Muscle of leg (tissue), 3 donors: ENCODE measurements at regions not wholly inside any gene's neighbourhood (a gene's known extent, or its start where the extent isn't known, plus 50 kb on each side); places are given as distances from the start of the nearest gene placed in this dataset.
A peak's percentile ranks its signal among the peaks of the same experiment; 100 is the strongest.

Experiments used
- DNase-seq: peaks from one replicate; pipeline ENCODE4 v3.0.0; 2013
- H3K27ac ChIP-seq: one replicate; pipeline ENCODE4 v1.5.1; 2013; ENCODE audit warnings: mild to moderate bottlenecking, low read length, control low read depth
- H3K27me3 ChIP-seq: one replicate; pipeline ENCODE4 v1.6.1; 2013; ENCODE audit warnings: low read length; ENCODE audit not compliant: control insufficient read depth, insufficient read depth
- H3K36me3 ChIP-seq: one replicate; pipeline ENCODE4 v1.6.1; 2013; ENCODE audit warnings: low read length; ENCODE audit not compliant: control insufficient read depth, insufficient read depth
- H3K4me1 ChIP-seq: one replicate; pipeline ENCODE4 v1.6.1; 2013; ENCODE audit warnings: low read length; ENCODE audit not compliant: control insufficient read depth, insufficient read depth
- H3K4me3 ChIP-seq: one replicate; pipeline ENCODE4 v1.5.1; 2013; ENCODE audit warnings: low read length, control low read depth
- H3K9me3 ChIP-seq: replicated peaks from 2 replicates; pipeline ENCODE4 v1.6.1; 2013; ENCODE audit warnings: low read depth, low read length; ENCODE audit not compliant: control insufficient read depth
- WGBS: methylation state at CpG from one replicate; pipeline ENCODE4 v1.1.5; 2013; ENCODE audit warnings: missing lambda C conversion rate; ENCODE audit not compliant: insufficient coverage; 5-methylcytosine and 5-hydroxymethylcytosine counted together

- Histone ChIP-seq H3K27ac (no peak overlapping the region), H3K36me3 (no peaks in the 10 kb centered on the region), H3K27me3 (no peaks in the 10 kb centered on the region), H3K9me3 (no peaks in the 10 kb centered on the region), H3K4me1 (no peaks in the 10 kb centered on the region), H3K4me3 (no peak overlapping the region)
- DNase-seq, result no peak
Observed at GRCh38 chr4:24197955-24198354, 308.1 kb upstream of the PPARGC1A start.

- no peaks in the 10 kb centered on the region for H3K27me3 ChIP-seq
- no peak overlapping the region for H3K4me3 ChIP-seq
- H3K27ac ChIP-seq, result no peak overlapping the region
- peaks cover 3% of the 10 kb centered on the region for H3K4me1 ChIP-seq
- 83% methylated on average over 1 of the region's 1 CpG for WGBS
- H3K9me3 ChIP-seq, result no peaks in the 10 kb centered on the region
- no peaks in the 10 kb centered on the region for H3K36me3 ChIP-seq
- DNase-seq, result no peak
Observed at GRCh38 chr4:24196785-24197184, 306.9 kb upstream of the PPARGC1A start.

GRCh38 chr4:24195991-24196736 is 306.3 kb upstream of the PPARGC1A start:
- Histone ChIP-seq H3K4me3 (no peak overlapping the region), H3K4me1 (peaks cover 9% of the 10 kb centered on the region), H3K9me3 (no peaks in the 10 kb centered on the region), H3K27me3 (no peaks in the 10 kb centered on the region), H3K36me3 (no peaks in the 10 kb centered on the region), H3K27ac (no peak overlapping the region)
- no peak for DNase-seq
- 71% methylated on average over 1 of the region's 3 CpGs for WGBS

GRCh38 chr4:24192018-24192641 is 302.3 kb upstream of the PPARGC1A start:
- Histone ChIP-seq H3K27me3 (no peaks in the 10 kb centered on the region), H3K4me1 (peaks cover 19% of the 10 kb centered on the region), H3K27ac (peak overlapping the region; percentile 68), H3K4me3 (no peak overlapping the region), H3K9me3 (no peaks in the 10 kb centered on the region), H3K36me3 (no peaks in the 10 kb centered on the region)
- no peak for DNase-seq
- no CpG with 5 or more reads among the region's 6 CpGs for WGBS

GRCh38 chr4:24190761-24191695 is 301.2 kb upstream of the PPARGC1A start:
- Histone ChIP-seq H3K27me3 (no peaks in the 10 kb centered on the region), H3K4me1 (peaks cover 19% of the 10 kb centered on the region), H3K9me3 (no peaks in the 10 kb centered on the region), H3K4me3 (no peak overlapping the region), H3K36me3 (no peaks in the 10 kb centered on the region), H3K27ac (peak overlapping the region; percentile 68)
- peak; percentile 87 for DNase-seq
- 31% methylated on average over 7 of the region's 13 CpGs for WGBS

GRCh38 chr4:24188459-24188858 is 298.6 kb upstream of the PPARGC1A start:
- DNase-seq, result no peak
- H3K27ac ChIP-seq, result no peak overlapping the region
- H3K4me1 ChIP-seq, result peaks cover 19% of the 10 kb centered on the region
- WGBS, result no CpG with 5 or more reads among the region's 1 CpG
- no peak overlapping the region for H3K4me3 ChIP-seq
- no peaks in the 10 kb centered on the region for H3K27me3 ChIP-seq
- H3K9me3 ChIP-seq, result no peaks in the 10 kb centered on the region
- no peaks in the 10 kb centered on the region for H3K36me3 ChIP-seq

- H3K27me3 ChIP-seq, result no peaks in the 10 kb centered on the region
- no peak overlapping the region for H3K27ac ChIP-seq
- H3K4me1 ChIP-seq, result peaks cover 13% of the 10 kb centered on the region
- DNase-seq, result no peak
- no peak overlapping the region for H3K4me3 ChIP-seq
- WGBS, result 100% methylated on average over 4 of the region's 5 CpGs
- H3K36me3 ChIP-seq, result no peaks in the 10 kb centered on the region
- no peaks in the 10 kb centered on the region for H3K9me3 ChIP-seq
Observed at GRCh38 chr4:24186466-24186865, 296.6 kb upstream of the PPARGC1A start.

GRCh38 chr4:24181005-24181404 is 291.2 kb upstream of the PPARGC1A start:
- H3K27ac ChIP-seq, result no peak overlapping the region
- no peaks in the 10 kb centered on the region for H3K9me3 ChIP-seq
- WGBS, result no CpG with 5 or more reads among the region's 2 CpGs

GRCh38 chr4:24180586-24180985 is 290.7 kb upstream of the PPARGC1A start:
- H3K27me3 ChIP-seq, result no peaks in the 10 kb centered on the region
- H3K4me1 ChIP-seq, result no peaks in the 10 kb centered on the region
- DNase-seq, result no peak
- no peak overlapping the region for H3K4me3 ChIP-seq
- no peaks in the 10 kb centered on the region for H3K36me3 ChIP-seq
- no peak overlapping the region for H3K27ac ChIP-seq
- H3K9me3 ChIP-seq, result no peaks in the 10 kb centered on the region

More at GRCh38 chr4:24181005-24181404, 291.2 kb upstream of the PPARGC1A start:
- Histone ChIP-seq H3K27me3 (no peaks in the 10 kb centered on the region), H3K4me3 (no peak overlapping the region), H3K36me3 (no peaks in the 10 kb centered on the region), H3K4me1 (no peaks in the 10 kb centered on the region)
- no peak for DNase-seq

- H3K36me3 ChIP-seq, result no peaks in the 10 kb centered on the region
- no peaks in the 10 kb centered on the region for H3K9me3 ChIP-seq
- peaks cover 2% of the 10 kb centered on the region for H3K4me1 ChIP-seq
- DNase-seq, result no peak
- H3K27me3 ChIP-seq, result no peaks in the 10 kb centered on the region
- WGBS, result 95% methylated on average over 3 of the region's 4 CpGs
- H3K27ac ChIP-seq, result no peak overlapping the region
- no peak overlapping the region for H3K4me3 ChIP-seq
Observed at GRCh38 chr4:24179201-24179840, 289.5 kb upstream of the PPARGC1A start.
